GM12878 (cell line): ENCODE measurements at regions not wholly inside any gene's neighbourhood (a gene's known extent, or its start where the extent isn't known, plus 50 kb on each side); places are given as distances from the start of the nearest gene placed in this dataset.

ENCODE experiments used
- ATAC-seq: fragments of 200-7000 bp; cut with Tn5 transposase; 3 replicates; pipeline ENCODE4 v1.9.1; 2020; ENCODE audit warnings: mild to moderate bottlenecking, moderate library complexity
- BruUV-seq: library from RNA; stranded (reverse); fragments of 400-500 nt; replicated peaks from 2 replicates; lab custom pipeline; 2021; lab: Mats Ljungman, UMichigan
- CTCF ChIA-PET: fragments of 300-600 bp; sonication (Branson Sonifier 250); formaldehyde crosslinking; extraction: SDS; loops from one replicate; lab custom pipeline; 2021; ENCODE audit warnings: inconsistent platforms; lab: Yijun Ruan, JAX
- POLR2A ChIA-PET: fragments of 350-600 bp; formaldehyde crosslinking; extraction: SDS; loops from one replicate; lab custom pipeline; 2021; ENCODE audit warnings: inconsistent platforms; lab: Charles Lee
- RAD21 ChIA-PET: fragments of 300-600 bp; sonication (Branson Sonifier 250); formaldehyde crosslinking; loops from one replicate; lab custom pipeline; 2023; ENCODE audit warnings: antibody characterized with exemption; ENCODE audit not compliant: unreplicated experiment; lab: Charles Lee
- SMC1A ChIA-PET: fragments of 300-600 bp; sonication (Branson Sonifier 250); formaldehyde crosslinking; loops from one replicate; lab custom pipeline; 2023; ENCODE audit not compliant: unreplicated experiment, uncharacterized antibody; lab: Charles Lee
- DNase-seq: peaks from one replicate; pipeline ENCODE4 v3.0.0-alpha.2; 2011; ENCODE audit warnings: low read depth, low spot score
- FAIRE-seq: peaks from 3 replicates; lab custom pipeline; 2011; peaks lifted over from hg19 to GRCh38; lab: Jason Lieb, UNC
- H2AFZ ChIP-seq: 2 replicates; pipeline ENCODE4 v1.6.0; 2011; ENCODE audit warnings: low read depth, low read length, control low read depth; ENCODE audit not compliant: control insufficient read depth
- H3K27ac ChIP-seq: 2 replicates; pipeline ENCODE4 v1.5.1; 2011; ENCODE audit warnings: control low read depth; ENCODE audit not compliant: control insufficient read depth, insufficient read depth
- H3K27me3 ChIP-seq, 2 experiments: replicated peaks in 1 of 2; 2 replicates each; pipeline versions ENCODE4 v1.6.0 to v1.6.1; 2011; ENCODE audit warnings: low read length in 1 of 2; ENCODE audit not compliant: control insufficient read depth in 2 of 2, insufficient read depth in 2 of 2
- H3K36me3 ChIP-seq, 2 experiments: 2 replicates each; pipeline ENCODE4 v1.5.1; 2011; ENCODE audit warnings: low read length in 1 of 2; ENCODE audit not compliant: control insufficient read depth in 2 of 2, insufficient read depth in 2 of 2
- H3K4me1 ChIP-seq: 2 replicates; pipeline ENCODE4 v1.6.1; 2011; ENCODE audit warnings: mild to moderate bottlenecking, low read length, moderate library complexity, mixed read lengths; ENCODE audit not compliant: control insufficient read depth, insufficient read depth
- H3K4me2 ChIP-seq: 2 replicates; pipeline ENCODE4 v1.6.0; 2011; ENCODE audit warnings: control low read depth; ENCODE audit not compliant: control insufficient read depth, insufficient read depth
- H3K4me3 ChIP-seq: fragments of 200-600 bp; sonication (generic); 2 replicates; pipeline ENCODE4 v1.5.1; 2016
- H3K79me2 ChIP-seq: 2 replicates; pipeline ENCODE4 v1.6.0; 2011; ENCODE audit warnings: low read length; ENCODE audit not compliant: control insufficient read depth, insufficient read depth
- H3K9ac ChIP-seq: 2 replicates; pipeline ENCODE4 v1.8.0; 2011; ENCODE audit warnings: low read length, control low read depth, mixed read lengths; ENCODE audit not compliant: control insufficient read depth, insufficient read depth
- H3K9me3 ChIP-seq: replicated peaks from 3 replicates; pipeline ENCODE4 v1.5.1; 2011; ENCODE audit warnings: mild to moderate bottlenecking, low read length; ENCODE audit not compliant: control insufficient read depth, insufficient read depth
- H4K20me1 ChIP-seq: 2 replicates; pipeline ENCODE4 v1.6.0; 2011; ENCODE audit not compliant: control insufficient read depth, insufficient read depth
- BMI1 ChIP-seq: fragments of 450-650 bp; IDR thresholded peaks from 2 replicates; pipeline ENCODE4 v1.6.1; 2016; ENCODE audit warnings: mild to moderate bottlenecking, moderate library complexity, borderline replicate concordance
- FOXM1 ChIP-seq: IDR thresholded peaks from 2 replicates; pipeline ENCODE4 v1.6.1; 2012; ENCODE audit warnings: low read depth, mild to moderate bottlenecking, inconsistent platforms, low read length, moderate library complexity
- KAT2A ChIP-seq: conservative IDR thresholded peaks from 2 replicates; pipeline ENCODE4 v1.6.1; 2011; ENCODE audit warnings: low read depth, low read length; ENCODE audit not compliant: control insufficient read depth
- LARP7 ChIP-seq: fragments of 450-650 bp; IDR thresholded peaks from 2 replicates; pipeline ENCODE4 v1.6.1; 2017; ENCODE audit warnings: mild to moderate bottlenecking
- NFIC ChIP-seq: IDR thresholded peaks from 2 replicates; pipeline ENCODE4 v1.6.1; 2012; ENCODE audit warnings: low read depth, mild to moderate bottlenecking, inconsistent platforms, low read length, moderate library complexity
- NFYA ChIP-seq: IDR thresholded peaks from 2 replicates; pipeline ENCODE4 v1.6.1; 2011; ENCODE audit warnings: low read depth, mild to moderate bottlenecking, low read length, improper control_type of control experiment, borderline replicate concordance
- PAX8 ChIP-seq: fragments of 450-650 bp; IDR thresholded peaks from 2 replicates; pipeline ENCODE4 v1.6.1; 2017; ENCODE audit warnings: mild to moderate bottlenecking, moderate library complexity
- RB1 ChIP-seq: fragments of 450-650 bp; formaldehyde crosslinking; IDR thresholded peaks from 2 replicates; pipeline ENCODE4 v1.6.1; 2017; ENCODE audit warnings: mild to moderate bottlenecking, borderline replicate concordance
- RBBP5 ChIP-seq: fragments of 200-600 bp; sonication (generic); conservative IDR thresholded peaks from 2 replicates; pipeline ENCODE4 v1.6.1; 2016
- RCOR1 ChIP-seq: conservative IDR thresholded peaks from 2 replicates; pipeline ENCODE4 v1.6.1; 2012; ENCODE audit warnings: low read depth, low read length, improper control_type of control experiment
- SMAD5 ChIP-seq: IDR thresholded peaks from 2 replicates; pipeline ENCODE4 v1.6.1; 2016; ENCODE audit warnings: antibody characterized with exemption, low read depth
- SMC3 ChIP-seq: IDR thresholded peaks from 2 replicates; pipeline ENCODE4 v1.6.1; 2011; ENCODE audit warnings: low read length, improper control_type of control experiment, borderline replicate concordance
- SP1 ChIP-seq: IDR thresholded peaks from one replicate; pipeline ENCODE4 v1.6.1; 2011; ENCODE audit warnings: low read depth, low read length
- TBL1XR1 ChIP-seq: IDR thresholded peaks from 2 replicates; pipeline ENCODE4 v1.6.1; 2012; ENCODE audit warnings: low read depth, low read length, improper control_type of control experiment
- WRNIP1 ChIP-seq: IDR thresholded peaks from 2 replicates; pipeline ENCODE4 v1.6.1; 2011; ENCODE audit warnings: low read depth, low read length, improper control_type of control experiment, borderline replicate concordance
- ZSCAN29 ChIP-seq: fragments of 450-650 bp; IDR thresholded peaks from 2 replicates; pipeline ENCODE4 v1.6.1; 2017; ENCODE audit warnings: mild to moderate bottlenecking, moderate library complexity
- WGBS: methylation state at CpG from one replicate; pipeline ENCODE4 v1.1.6; 2016; ENCODE audit warnings: low lambda C conversion rate; ENCODE audit not compliant: insufficient replicate concordance, insufficient coverage; ENCODE audit errors: missing lambda C conversion rate; 5-methylcytosine and 5-hydroxymethylcytosine counted together
- in situ Hi-C: fragments of 300-500 bp; cut with MboI; formaldehyde crosslinking; loops from 9 replicates; pipeline ENCODE4 v1.14.3; 2018; ENCODE audit warnings: mixed read lengths
- intact Hi-C: fragments of 100-400 bp; cut with micrococcal nuclease; formaldehyde crosslinking; loops from one replicate; pipeline ENCODE4 v1.14.2; 2022; ENCODE audit not compliant: unreplicated experiment
- TF ChIP-seq, protein P1 (sequence below): fragments of 450-650 bp; conservative IDR thresholded peaks from 2 replicates; pipeline ENCODE4 v1.6.1; 2017; ENCODE audit warnings: mild to moderate bottlenecking, moderate library complexity
- TF ChIP-seq, protein P2 (sequence below): fragments of 450-650 bp; IDR thresholded peaks from 2 replicates; pipeline ENCODE4 v1.6.1; 2016; ENCODE audit warnings: mild to moderate bottlenecking, moderate library complexity, borderline replicate concordance
- TF ChIP-seq, protein P3 (sequence below): IDR thresholded peaks from 2 replicates; pipeline ENCODE4 v1.6.1; 2011; ENCODE audit warnings: borderline replicate concordance, low read depth, mild to moderate bottlenecking, moderate library complexity, mixed read lengths, low read length; ENCODE audit not compliant: insufficient read depth; ENCODE audit errors: extremely low read length

DNA sequence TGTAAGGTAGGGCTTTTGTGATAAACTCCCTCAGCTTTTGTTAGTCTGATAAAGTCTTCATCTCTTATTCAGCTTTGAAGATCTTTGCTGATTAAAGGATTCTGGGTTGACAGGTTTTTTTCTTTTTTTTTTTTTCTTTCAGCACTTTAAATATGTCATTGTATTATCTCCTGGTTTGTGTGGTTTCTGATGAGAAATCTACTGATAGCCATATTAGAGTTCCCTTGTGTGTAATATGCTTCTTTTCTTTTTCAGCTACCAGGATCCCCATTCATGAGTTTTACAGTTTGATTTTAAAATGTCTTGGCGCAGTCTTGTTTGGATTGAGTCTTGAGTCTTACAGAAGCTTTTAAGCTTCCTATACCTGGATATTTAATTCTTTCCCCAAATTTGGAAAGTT is 504.5 kb downstream of the TLL1 start:
- TF ChIP-seq, protein P1, sequence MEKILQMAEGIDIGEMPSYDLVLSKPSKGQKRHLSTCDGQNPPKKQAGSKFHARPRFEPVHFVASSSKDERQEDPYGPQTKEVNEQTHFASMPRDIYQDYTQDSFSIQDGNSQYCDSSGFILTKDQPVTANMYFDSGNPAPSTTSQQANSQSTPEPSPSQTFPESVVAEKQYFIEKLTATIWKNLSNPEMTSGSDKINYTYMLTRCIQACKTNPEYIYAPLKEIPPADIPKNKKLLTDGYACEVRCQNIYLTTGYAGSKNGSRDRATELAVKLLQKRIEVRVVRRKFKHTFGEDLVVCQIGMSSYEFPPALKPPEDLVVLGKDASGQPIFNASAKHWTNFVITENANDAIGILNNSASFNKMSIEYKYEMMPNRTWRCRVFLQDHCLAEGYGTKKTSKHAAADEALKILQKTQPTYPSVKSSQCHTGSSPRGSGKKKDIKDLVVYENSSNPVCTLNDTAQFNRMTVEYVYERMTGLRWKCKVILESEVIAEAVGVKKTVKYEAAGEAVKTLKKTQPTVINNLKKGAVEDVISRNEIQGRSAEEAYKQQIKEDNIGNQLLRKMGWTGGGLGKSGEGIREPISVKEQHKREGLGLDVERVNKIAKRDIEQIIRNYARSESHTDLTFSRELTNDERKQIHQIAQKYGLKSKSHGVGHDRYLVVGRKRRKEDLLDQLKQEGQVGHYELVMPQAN, result no peak
- TF ChIP-seq WRNIP1 (no peak), SMAD5 (no peak), LARP7 (no peak), FOXM1 (no peak), NFYA (no peak), RBBP5 (no peak), ZSCAN29 (no peak), PAX8 (no peak), RCOR1 (no peak), SP1 (no peak), RB1 (no peak), NFIC (no peak), SMC3 (no peak), KAT2A (no peak), BMI1 (no peak), TBL1XR1 (no peak)
- TF ChIP-seq, protein P2, sequence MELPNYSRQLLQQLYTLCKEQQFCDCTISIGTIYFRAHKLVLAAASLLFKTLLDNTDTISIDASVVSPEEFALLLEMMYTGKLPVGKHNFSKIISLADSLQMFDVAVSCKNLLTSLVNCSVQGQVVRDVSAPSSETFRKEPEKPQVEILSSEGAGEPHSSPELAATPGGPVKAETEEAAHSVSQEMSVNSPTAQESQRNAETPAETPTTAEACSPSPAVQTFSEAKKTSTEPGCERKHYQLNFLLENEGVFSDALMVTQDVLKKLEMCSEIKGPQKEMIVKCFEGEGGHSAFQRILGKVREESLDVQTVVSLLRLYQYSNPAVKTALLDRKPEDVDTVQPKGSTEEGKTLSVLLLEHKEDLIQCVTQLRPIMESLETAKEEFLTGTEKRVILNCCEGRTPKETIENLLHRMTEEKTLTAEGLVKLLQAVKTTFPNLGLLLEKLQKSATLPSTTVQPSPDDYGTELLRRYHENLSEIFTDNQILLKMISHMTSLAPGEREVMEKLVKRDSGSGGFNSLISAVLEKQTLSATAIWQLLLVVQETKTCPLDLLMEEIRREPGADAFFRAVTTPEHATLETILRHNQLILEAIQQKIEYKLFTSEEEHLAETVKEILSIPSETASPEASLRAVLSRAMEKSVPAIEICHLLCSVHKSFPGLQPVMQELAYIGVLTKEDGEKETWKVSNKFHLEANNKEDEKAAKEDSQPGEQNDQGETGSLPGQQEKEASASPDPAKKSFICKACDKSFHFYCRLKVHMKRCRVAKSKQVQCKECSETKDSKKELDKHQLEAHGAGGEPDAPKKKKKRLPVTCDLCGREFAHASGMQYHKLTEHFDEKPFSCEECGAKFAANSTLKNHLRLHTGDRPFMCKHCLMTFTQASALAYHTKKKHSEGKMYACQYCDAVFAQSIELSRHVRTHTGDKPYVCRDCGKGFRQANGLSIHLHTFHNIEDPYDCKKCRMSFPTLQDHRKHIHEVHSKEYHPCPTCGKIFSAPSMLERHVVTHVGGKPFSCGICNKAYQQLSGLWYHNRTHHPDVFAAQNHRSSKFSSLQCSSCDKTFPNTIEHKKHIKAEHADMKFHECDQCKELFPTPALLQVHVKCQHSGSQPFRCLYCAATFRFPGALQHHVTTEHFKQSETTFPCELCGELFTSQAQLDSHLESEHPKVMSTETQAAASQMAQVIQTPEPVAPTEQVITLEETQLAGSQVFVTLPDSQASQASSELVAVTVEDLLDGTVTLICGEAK, result no peak
- TF ChIP-seq, protein P3, sequence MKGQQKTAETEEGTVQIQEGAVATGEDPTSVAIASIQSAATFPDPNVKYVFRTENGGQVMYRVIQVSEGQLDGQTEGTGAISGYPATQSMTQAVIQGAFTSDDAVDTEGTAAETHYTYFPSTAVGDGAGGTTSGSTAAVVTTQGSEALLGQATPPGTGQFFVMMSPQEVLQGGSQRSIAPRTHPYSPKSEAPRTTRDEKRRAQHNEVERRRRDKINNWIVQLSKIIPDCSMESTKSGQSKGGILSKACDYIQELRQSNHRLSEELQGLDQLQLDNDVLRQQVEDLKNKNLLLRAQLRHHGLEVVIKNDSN, result no peak
- WGBS, result 38% methylated on average over 1 of the region's 1 CpG
- POLR2A ChIA-PET, result no interaction called here
- CTCF ChIA-PET, result no interaction called here
- Histone ChIP-seq H3K4me2 (no peak overlapping the region), H4K20me1 (no peaks in the 10 kb centered on the region), H3K27ac (no peak overlapping the region), H2AFZ (no peak overlapping the region), H3K4me3 (no peak overlapping the region), H3K9me3 (no peaks in the 10 kb centered on the region), H3K4me1 (no peaks in the 10 kb centered on the region), H3K36me3 (no peaks in the 10 kb centered on the region), H3K9ac (no peak overlapping the region), H3K79me2 (no peaks in the 10 kb centered on the region), H3K27me3 (no peaks in the 10 kb centered on the region)
- in situ Hi-C loops, result no loop called here
- intact Hi-C loops, result no loop called here
- SMC1A ChIA-PET, result no interaction called here
- no peak for DNase-seq
- no TSS peak for BruUV-seq
- RAD21 ChIA-PET, result no interaction called here
- ATAC-seq, result no peak
- no peak for FAIRE-seq
